Activated T-helper 2 cell treated with anti-CD3 and anti-CD28 coated beads, Interferon-gamma antibody, Interleukin-2, Interleukin-4, amounts not matched to agents 10 μg/mL and 5 μg/mL and 100 μg/mL, durations not matched to agents 14 hours and 24 hours and 36 hours (primary cell): ENCODE measurements at regions not wholly inside any gene's neighbourhood (a gene's known extent, or its start where the extent isn't known, plus 50 kb on each side); places are given as distances from the start of the nearest gene placed in this dataset.

Experiments
- DNase-seq: peaks from one replicate; pipeline ENCODE4 v3.0.0; 2021; ENCODE audit warnings: low spot score
- H3K27ac Mint-ChIP-seq: one replicate; pipeline ENCODE4 v1.8.0; 2021; ENCODE audit warnings: mixed read lengths
- H3K27me3 Mint-ChIP-seq: one replicate; pipeline ENCODE4 v1.8.0; 2021; ENCODE audit warnings: low read depth, mixed read lengths
- H3K36me3 Mint-ChIP-seq: one replicate; pipeline ENCODE4 v1.8.0; 2021; ENCODE audit warnings: low read depth, mixed read lengths
- H3K4me1 Mint-ChIP-seq: one replicate; pipeline ENCODE4 v1.8.0; 2021; ENCODE audit warnings: low read depth, mixed read lengths
- H3K4me3 Mint-ChIP-seq: one replicate; pipeline ENCODE4 v1.8.0; 2021; ENCODE audit warnings: low read depth, mild to moderate bottlenecking, moderate library complexity, mixed read lengths
- H3K9me3 Mint-ChIP-seq: one replicate; pipeline ENCODE4 v1.8.0; 2021; ENCODE audit warnings: mixed read lengths
- intact Hi-C: fragments of 100-400 bp; cut with micrococcal nuclease; formaldehyde crosslinking; loops from one replicate; pipeline ENCODE4 v1.15.1; 2023

- Mint-ChIP-seq H3K27me3 (peaks cover 7% of the 10 kb centered on the region), H3K36me3 (no peaks in the 10 kb centered on the region), H3K4me3 (no peak overlapping the region), H3K9me3 (no peaks in the 10 kb centered on the region), H3K4me1 (peaks cover 24% of the 10 kb centered on the region), H3K27ac (no peak overlapping the region)
- intact Hi-C loops: no loop called here
- no peak for DNase-seq
Measured at GRCh38 chr10:63711867-63712716, 190.9 kb downstream of the REEP3 start.

GRCh38 chr10:63712717-63713115 lies 191.5 kb downstream of the REEP3 start:
- H3K9me3 Mint-ChIP-seq: no peaks in the 10 kb centered on the region
- H3K36me3 Mint-ChIP-seq: no peaks in the 10 kb centered on the region
- intact Hi-C loops: no loop called here
- H3K4me3 Mint-ChIP-seq: no peak overlapping the region
- DNase-seq: no peak
- H3K27ac Mint-ChIP-seq: no peak overlapping the region
- peaks cover 9% of the 10 kb centered on the region for H3K27me3 Mint-ChIP-seq
- H3K4me1 Mint-ChIP-seq: peaks cover 18% of the 10 kb centered on the region

GRCh38 chr10:63713191-63714144 lies 192.3 kb downstream of the REEP3 start:
- H3K4me1 Mint-ChIP-seq: peaks cover 14% of the 10 kb centered on the region
- no peak for DNase-seq
- H3K36me3 Mint-ChIP-seq: no peaks in the 10 kb centered on the region
- no peak overlapping the region for H3K27ac Mint-ChIP-seq
- peaks cover 13% of the 10 kb centered on the region for H3K27me3 Mint-ChIP-seq
- no peaks in the 10 kb centered on the region for H3K9me3 Mint-ChIP-seq
- H3K4me3 Mint-ChIP-seq: no peak overlapping the region
- intact Hi-C loops: no loop called here

DNA sequence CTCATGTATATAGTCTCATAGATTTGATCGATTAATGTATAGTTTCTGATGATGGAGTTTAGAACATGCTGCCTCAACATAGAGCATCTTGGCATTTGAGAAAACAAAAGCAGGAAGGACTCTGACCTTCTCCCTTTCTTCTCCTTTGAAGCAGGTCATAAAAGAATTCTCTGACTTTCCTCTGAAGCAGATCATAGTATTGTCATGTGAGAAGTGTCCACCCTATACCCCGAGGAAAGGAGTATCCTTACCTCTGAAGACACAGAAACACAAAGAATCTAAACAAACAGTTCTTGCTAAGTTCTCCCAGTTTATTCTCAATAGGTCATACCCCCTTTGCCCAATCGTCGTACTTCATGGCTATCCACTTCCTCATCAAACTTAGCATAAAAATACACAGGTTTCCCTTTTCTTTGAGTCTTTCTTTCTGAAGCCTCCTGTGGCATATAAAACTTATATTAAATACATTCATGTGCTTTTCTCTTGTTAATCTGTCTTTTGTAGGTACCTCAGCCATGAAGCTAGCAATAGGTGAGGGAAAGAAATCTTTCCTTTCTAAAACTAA lies 194.9 kb downstream of the REEP3 start:
- intact Hi-C loops: no loop called here

DNA sequence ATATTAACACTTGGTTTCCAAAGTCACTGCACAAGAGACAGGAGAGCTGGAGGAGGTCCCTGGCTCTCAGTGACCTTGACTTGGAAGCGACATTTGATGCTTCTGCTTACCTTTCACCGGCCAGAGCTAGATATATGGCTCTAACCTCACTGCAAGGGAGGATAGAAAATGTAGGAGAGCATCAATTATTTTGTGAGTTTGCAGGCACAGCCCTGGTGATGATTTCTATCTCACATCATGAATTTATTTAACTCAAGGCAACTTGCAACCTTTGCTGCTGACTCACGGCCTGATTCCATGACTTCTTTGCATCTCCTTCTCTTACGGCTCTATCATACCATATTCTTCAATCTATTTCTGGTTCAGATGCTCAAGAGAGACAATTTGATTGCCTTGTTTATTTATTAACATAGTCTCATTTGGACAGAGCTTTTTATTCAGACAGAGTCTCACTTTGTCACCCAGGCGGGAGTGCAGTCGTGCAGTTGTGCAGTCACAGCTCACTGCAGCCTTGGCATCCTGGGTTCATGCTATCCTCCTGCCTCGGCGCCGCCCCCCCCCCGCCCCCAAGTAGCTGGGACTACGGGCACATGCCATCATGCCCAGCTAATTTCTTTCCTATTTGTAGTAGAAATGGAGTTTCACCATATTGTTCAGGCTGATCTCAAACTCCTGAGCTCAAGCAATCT lies 196.0 kb downstream of the REEP3 start:
- intact Hi-C loops: no loop called here
- H3K27me3 Mint-ChIP-seq: peaks cover 20% of the 10 kb centered on the region
- no peaks in the 10 kb centered on the region for H3K36me3 Mint-ChIP-seq
- DNase-seq: no peak
- no peak overlapping the region for H3K27ac Mint-ChIP-seq
- no peaks in the 10 kb centered on the region for H3K9me3 Mint-ChIP-seq
- H3K4me1 Mint-ChIP-seq: peaks cover 18% of the 10 kb centered on the region
- H3K4me3 Mint-ChIP-seq: no peak overlapping the region

More for the DNA sequence above, 194.9 kb downstream of the REEP3 start:
- no peaks in the 10 kb centered on the region for H3K9me3 Mint-ChIP-seq
- no peak overlapping the region for H3K27ac Mint-ChIP-seq
- DNase-seq: no peak
- peaks cover 20% of the 10 kb centered on the region for H3K27me3 Mint-ChIP-seq
- no peak overlapping the region for H3K4me3 Mint-ChIP-seq
- peaks cover 20% of the 10 kb centered on the region for H3K4me1 Mint-ChIP-seq
- no peaks in the 10 kb centered on the region for H3K36me3 Mint-ChIP-seq

DNA sequence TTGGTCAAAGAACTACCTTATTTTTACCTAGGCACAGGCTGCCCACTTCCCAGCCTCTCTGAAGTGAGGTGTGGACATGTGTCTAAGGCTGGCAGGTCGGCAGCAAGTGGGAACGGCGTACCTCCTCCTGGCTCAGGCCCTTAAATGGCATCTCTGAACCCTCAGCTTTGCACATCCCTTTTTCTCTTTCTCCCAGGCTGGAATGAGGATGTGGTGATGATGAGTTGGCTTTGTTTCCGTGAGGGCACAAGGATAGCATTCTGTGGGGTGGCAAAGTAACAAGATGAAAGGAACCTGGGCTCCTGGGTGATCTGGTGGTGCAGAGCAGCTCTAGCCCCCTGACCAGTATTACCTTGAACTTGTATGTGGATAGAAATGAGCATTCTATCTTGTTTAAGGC lies 196.8 kb downstream of the REEP3 start:
- no peak for DNase-seq
- Mint-ChIP-seq H3K36me3 (no peaks in the 10 kb centered on the region), H3K27ac (no peak overlapping the region), H3K27me3 (peaks cover 20% of the 10 kb centered on the region), H3K9me3 (no peaks in the 10 kb centered on the region), H3K4me3 (no peak overlapping the region), H3K4me1 (peaks cover 21% of the 10 kb centered on the region)
- intact Hi-C loops: no loop called here

DNA sequence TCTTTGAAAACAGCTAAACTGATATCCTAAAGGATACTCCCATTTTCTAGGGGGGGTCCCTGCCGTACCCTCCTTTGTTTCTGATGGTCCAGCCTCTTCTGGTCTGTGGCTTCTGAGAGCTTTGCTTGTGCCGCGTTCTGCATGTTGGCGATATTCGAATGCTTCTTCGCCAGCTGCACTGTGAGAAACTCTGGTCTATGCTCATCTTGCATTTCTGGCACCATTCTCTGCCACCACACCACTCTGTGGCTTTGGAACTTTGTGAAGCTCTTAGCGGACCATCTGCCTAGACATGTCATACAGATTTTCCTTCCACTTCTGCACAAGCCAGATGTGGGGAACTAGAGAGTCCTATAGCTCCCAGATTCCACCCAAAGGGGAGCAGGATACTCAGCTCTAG lies 197.2 kb downstream of the REEP3 start:
- H3K9me3 Mint-ChIP-seq: no peaks in the 10 kb centered on the region

GRCh38 chr10:63719226-63719856 lies 198.1 kb downstream of the REEP3 start:
- H3K9me3 Mint-ChIP-seq: no peaks in the 10 kb centered on the region
- H3K4me3 Mint-ChIP-seq: no peak overlapping the region
- no peak overlapping the region for H3K27ac Mint-ChIP-seq
- no peaks in the 10 kb centered on the region for H3K36me3 Mint-ChIP-seq
- intact Hi-C loops: no loop called here
- peaks cover 21% of the 10 kb centered on the region for H3K4me1 Mint-ChIP-seq
- H3K27me3 Mint-ChIP-seq: peaks cover 25% of the 10 kb centered on the region
- DNase-seq: no peak

More for the DNA sequence above, 197.2 kb downstream of the REEP3 start:
- no peak overlapping the region for H3K4me3 Mint-ChIP-seq
- no peak overlapping the region for H3K27ac Mint-ChIP-seq
- H3K36me3 Mint-ChIP-seq: no peaks in the 10 kb centered on the region
- peaks cover 21% of the 10 kb centered on the region for H3K4me1 Mint-ChIP-seq
- H3K27me3 Mint-ChIP-seq: peaks cover 21% of the 10 kb centered on the region
- intact Hi-C loops: no loop called here
- DNase-seq: no peak

GRCh38 chr10:63720072-63720537 lies 198.9 kb downstream of the REEP3 start:
- Mint-ChIP-seq H3K4me3 (no peak overlapping the region), H3K27me3 (peaks cover 25% of the 10 kb centered on the region), H3K4me1 (peaks cover 21% of the 10 kb centered on the region)

DNA sequence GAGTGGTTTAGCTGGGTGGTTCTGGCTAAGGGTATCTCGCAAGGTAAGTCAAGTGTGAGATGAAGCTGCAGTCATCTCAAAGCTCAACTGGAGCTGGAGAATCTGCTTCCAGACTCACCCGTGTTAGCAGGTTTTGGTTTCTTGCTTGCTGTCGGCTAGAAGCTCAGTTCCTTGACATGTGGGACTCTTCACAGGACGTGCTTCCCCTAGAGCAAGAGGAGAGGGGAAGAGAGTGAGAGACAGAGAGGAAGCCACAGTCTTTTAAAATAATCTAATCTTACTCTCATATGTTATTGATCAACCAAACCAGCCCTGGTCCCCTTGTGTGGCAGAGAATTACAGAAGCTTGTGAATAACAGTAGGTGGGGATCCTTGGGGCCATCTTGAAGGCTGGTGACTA lies 199.5 kb downstream of the REEP3 start:
- intact Hi-C loops: loop anchor here (1.0 to 10.0 kb wide), 5 partner anchors 92 to 554 kb away; partner anchors contain the start of genes JMJD1C and REEP3
- H3K27ac Mint-ChIP-seq: no peak overlapping the region
- DNase-seq: no peak
- no peaks in the 10 kb centered on the region for H3K9me3 Mint-ChIP-seq
- peaks cover 30% of the 10 kb centered on the region for H3K27me3 Mint-ChIP-seq
- no peak overlapping the region for H3K4me3 Mint-ChIP-seq
- no peaks in the 10 kb centered on the region for H3K36me3 Mint-ChIP-seq
- H3K4me1 Mint-ChIP-seq: peaks cover 21% of the 10 kb centered on the region

More at GRCh38 chr10:63720072-63720537, 198.9 kb downstream of the REEP3 start:
- intact Hi-C loops: loop anchor here (1.0 to 10.0 kb wide), 5 partner anchors 91 to 554 kb away; partner anchors contain the start of genes JMJD1C and REEP3
- Mint-ChIP-seq H3K9me3 (no peaks in the 10 kb centered on the region), H3K27ac (no peak overlapping the region), H3K36me3 (no peaks in the 10 kb centered on the region)
- peak; percentile 33 for DNase-seq

- H3K36me3 Mint-ChIP-seq: no peaks in the 10 kb centered on the region
- peaks cover 12% of the 10 kb centered on the region for H3K4me1 Mint-ChIP-seq
- DNase-seq: no peak
- no peak overlapping the region for H3K27ac Mint-ChIP-seq
- intact Hi-C loops: loop anchor here (1.0 to 10.0 kb wide), 3 partner anchors 200 to 552 kb away; partner anchors contain the start of genes JMJD1C and REEP3
- H3K4me3 Mint-ChIP-seq: no peak overlapping the region
- no peaks in the 10 kb centered on the region for H3K9me3 Mint-ChIP-seq
- peaks cover 42% of the 10 kb centered on the region for H3K27me3 Mint-ChIP-seq
Measured at GRCh38 chr10:63722537-63722936, 201.3 kb downstream of the REEP3 start.
